ENCODE measurements at regions not wholly inside any gene's neighbourhood (a gene's known extent, or its start where the extent isn't known, plus 50 kb on each side); places are given as distances from the start of the nearest gene placed in this dataset.
A peak's percentile ranks its signal among the peaks of the same experiment; 100 is the strongest.

DNA sequence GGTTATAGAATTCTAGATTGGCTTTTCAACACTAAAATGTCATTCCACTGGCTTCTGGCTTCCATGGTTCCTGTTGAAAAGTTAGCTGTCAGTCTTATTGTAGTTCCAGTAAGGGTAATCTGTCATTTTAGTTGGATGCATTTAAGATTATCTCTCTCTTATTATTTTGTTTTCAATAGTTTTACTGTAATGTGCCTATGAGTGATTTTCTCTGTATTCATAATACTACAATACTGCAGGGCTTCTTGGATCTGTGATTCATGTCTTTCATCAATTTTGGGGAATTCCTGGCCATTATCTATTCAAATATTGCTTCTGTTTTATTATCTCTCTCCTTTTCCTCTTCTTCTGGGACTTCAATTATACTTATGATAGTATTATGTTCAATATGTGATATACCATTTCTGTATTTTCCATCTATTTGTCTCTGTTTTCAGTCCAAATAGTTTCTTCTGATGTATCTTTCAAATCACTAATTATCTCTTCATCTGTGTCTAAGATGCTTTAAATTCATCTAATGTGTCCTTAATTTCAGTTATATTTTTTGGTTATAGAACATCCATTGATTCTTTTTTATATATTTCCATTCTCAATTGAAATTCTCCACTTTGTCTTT is 101.5 kb downstream of the KCTD15 start:
- DNase-seq (ENCODE audit: low read depth), result no peak

DNA sequence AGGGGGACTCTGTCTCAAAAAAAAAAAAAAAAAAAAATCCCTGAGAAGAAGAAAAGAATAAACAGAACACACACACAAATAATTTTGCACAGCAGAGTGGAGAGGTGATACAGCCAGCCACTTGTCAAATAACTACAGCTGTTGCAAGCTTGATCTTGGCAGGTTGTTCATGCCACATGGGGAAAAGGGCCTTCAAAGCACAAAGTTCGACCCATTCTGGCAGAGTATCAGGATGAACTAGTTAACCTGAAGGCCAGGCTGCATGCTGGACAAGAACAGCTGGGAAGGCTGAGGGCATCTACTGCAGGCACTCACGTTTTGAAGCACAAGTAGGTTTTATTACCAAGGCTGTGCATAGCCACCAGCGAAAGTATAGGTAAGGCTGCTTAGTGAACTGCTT is 104.1 kb downstream of the KCTD15 start:
- DNase-seq (ENCODE audit: low read depth), result no peak

DNA sequence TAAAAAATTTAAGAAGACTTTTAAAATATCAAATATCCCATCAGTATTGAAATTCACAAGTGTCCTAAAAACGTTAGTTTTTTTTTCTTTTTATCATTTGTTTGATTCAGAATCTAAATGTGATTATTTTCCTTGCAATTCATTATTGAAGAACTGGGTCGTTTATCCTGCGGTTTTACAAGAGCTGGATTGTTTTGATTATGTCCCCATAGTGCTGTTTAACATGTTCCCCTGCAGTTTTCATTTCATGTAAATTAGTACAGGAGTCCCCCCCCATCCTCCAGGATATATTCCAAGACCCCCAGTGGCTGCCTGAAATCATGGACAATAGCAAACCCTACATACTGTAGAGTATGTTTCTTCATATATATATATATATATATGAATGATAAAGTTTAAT is 105.7 kb downstream of the KCTD15 start:
- no peak for DNase-seq (ENCODE audit: low read depth)

DNA sequence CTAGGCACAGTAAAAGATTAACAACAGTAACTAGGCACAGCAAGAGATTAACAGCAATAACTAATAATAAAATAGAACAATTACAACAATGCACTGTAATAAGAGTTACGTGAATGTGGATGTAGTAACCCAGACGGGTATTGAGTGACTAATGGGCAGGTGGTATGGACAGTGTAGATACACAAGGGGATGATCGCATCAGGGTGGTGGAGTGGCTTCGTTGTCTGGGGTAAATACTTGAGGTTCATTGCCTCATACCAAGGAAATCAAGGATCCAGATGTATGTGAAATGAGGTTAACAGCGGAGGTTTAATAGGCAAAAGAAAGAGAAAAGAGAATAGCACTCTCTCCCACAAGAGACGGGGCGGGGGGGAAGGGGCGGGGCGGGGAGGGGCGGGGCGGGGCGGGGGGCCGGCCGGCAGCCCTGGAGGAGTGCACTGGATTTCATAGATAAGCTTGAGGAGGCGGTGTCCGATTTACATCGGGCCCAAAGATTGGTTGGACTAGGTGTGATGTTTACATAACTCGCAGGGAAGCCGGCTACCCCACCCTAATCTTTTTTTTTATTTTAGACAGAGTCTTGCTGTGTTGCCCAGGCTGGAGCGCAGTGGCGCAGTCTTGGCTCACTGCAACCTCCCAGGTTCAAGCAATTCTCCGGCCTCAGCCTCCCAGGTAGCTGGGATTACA is 106.3 kb downstream of the KCTD15 start:
- no peak for DNase-seq (ENCODE audit: low read depth)

DNA sequence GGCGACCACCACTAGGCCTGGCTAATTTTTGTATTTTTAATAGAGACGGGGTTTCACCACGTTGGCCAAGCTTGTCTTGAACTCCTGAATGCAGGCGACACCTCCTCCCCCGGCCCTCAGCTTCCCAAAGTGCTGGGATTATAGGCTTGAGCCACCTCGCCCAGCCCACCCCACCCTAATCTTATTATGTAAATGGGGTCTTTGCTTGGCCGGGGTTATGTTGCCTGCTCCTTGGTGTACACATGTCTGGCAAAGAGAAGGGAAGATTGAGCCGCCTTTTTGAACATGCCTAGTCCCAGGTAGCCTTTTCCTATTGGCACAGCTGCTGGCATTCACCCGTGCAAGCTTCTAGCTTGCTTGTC is 106.8 kb downstream of the KCTD15 start:
- no peak for DNase-seq (ENCODE audit: low read depth)

DNA sequence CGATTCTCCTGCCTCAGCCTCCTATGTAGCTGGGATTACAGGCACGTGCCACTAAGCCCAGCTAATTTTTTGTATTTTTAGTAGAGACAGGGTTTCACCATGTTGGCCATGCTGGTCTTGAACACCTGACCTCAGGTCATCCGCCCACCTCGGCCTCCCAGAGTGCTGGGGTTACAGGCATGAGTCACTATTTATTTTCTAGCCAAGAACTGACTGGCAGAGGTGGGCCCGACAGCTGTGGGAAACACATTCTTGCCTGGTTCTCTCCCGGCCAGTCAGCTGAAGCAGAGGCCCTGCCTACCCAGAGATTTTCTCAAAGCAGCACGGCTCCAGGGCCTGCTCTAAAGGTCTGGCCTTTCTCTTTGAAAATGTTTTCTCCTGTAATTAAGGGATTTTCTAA is 108.0 kb downstream of the KCTD15 start:
- peak; percentile 37 for DNase-seq (ENCODE audit: low read depth)

DNA sequence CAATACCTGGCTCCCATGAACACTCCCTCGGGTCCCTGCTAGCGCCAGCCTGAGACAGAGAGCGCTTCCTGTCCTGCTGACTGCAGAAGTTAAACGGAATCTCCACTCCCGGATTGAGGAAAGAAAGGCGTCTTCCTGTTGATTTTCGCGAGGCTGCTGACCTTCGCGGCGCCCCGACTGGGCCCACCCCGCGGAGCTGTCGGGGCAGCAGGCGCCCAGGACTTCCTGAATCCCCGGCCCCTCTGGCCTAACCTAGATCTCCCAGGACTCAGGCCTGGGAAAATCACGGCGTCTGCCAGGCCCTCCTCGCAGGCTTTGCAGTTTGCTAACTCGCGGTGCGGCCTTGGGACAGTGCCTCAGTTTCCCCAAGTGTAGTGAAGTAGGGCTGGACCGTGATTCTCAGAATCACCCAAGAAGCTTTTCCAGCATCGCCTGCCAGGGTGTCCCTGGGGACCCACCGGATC is 108.8 kb downstream of the KCTD15 start:
- DNase-seq (ENCODE audit: low read depth), result no peak

DNA sequence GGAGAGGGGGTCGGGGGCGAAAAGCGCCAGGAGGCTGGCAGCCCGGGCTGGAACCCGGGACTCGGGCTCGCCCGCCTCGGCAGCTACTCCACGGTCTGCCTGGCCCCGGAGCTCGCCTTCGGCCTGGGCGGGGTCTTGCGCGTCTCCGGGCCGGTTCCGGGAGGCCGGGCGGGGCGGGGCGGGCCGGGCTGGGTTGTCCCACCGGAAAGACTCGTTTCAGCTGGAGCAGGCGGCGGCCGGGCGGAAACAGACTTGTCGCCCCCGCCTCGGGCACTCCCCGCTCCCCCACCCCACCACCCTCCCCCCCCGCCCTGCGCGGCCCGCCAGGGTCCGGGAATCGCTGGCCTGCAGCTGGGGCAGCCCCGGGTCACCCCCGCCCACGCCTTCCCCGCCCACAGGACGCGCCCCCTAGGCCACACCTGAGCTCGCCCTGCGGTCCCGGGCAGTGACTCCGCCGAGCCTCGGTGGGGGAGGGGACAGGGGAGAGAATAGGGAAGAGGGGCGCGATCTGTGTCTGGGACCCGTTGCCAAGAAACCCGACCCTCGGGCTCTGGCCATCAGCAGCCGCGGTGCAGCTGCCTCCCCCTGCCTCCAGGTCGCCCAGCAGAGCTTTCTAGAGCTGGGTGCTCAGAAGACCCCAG is 109.4 kb downstream of the KCTD15 start:
- no peak for DNase-seq (ENCODE audit: low read depth)

DNA sequence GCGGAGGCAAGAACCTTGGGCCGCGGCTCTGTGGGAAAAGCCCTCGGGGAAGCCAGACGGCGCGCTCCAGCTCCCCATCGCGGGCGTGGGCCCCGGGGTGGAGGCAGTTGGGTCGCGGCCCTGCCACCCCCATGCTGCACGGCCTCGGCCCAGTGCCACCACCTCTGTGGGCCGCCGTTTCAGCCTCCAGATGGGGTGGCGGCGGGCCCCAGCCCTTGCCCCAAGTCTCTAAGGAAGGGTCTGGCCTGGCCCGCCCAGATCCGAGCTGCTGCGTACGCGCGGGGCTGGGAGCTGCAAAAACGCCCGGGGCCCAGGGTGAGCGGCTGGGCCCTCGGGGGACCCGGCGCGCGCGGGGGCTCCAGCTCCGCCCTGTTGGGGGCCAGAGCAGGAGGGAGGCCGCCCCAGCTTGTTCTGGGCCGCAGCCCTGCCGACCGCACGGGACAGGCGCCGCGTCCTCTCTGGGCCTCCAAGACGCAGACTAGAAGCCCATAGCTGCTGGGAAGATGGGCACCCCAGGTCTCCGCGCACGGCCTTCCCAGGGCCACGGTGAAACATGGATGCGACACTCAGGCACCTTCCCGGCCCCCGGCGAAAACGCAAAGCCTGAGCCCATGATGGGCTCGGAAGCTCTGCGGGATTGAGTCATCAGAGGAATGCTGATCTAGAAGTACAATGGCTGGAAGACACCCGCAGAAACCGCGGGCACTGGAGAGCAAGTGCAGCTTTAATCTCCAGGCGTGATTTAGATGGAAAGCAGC is 110.1 kb downstream of the KCTD15 start:
- DNase-seq (ENCODE audit: low read depth), result no peak

DNA sequence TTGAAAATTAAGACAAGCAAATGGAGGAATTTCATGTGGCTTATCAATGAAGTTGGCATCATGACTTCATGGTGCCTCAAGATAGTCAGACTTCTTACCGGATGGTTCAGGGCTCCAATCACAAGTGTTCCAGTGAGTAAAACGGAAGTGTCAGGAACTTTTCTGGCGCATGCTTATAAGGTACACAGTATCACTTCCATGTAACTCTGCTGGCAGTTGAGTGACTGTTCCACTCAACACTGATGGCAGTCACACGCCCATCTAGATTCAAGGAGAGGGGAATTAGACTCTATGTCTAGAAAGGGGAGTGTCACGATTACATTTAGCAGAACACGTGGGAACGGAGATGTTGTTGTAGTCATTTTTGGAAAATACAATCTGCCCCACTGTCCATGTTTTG is 114.3 kb downstream of the KCTD15 start:
- DNase-seq (ENCODE audit: low read depth), result no peak

DNA sequence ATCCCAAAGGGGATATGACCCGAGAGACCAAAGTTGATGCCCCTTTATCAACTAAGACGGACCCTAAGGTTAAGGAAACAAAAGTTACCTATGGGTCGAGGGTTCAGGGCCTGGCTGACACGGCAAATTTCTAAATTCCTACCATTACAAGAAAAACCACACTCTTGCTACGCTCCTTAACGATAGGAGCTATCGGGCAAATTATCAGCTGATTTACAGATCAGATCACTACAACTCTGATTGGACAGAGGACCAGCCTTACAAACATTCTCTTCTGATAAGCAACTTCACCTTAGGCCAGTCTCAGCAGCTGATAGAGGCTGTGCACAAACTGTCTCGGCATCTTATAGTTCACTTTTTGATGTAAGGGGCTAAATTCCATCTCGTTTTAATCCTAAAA is 117.9 kb downstream of the KCTD15 start:
- DNase-seq (ENCODE audit: low read depth), result no peak

DNA sequence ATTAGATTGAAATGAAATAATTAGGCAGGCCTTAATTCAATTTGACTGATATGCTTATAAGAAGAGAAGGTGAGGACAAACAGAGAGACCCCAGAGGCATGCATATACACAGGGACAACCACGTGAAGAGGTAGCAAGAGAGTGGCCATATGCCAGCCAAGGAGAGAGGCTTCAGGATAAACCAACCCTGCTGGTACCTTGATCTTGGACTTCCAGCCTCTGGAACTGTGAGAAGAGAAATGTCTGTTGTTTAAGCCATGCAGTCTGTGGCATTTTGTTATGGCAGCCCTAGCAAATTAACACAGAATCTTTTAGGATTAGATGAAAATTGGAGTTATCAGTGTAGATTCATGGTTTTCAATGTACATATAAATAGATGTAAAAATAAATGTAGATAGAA is 120.1 kb downstream of the KCTD15 start:
- no peak for DNase-seq (ENCODE audit: low read depth)

DNA sequence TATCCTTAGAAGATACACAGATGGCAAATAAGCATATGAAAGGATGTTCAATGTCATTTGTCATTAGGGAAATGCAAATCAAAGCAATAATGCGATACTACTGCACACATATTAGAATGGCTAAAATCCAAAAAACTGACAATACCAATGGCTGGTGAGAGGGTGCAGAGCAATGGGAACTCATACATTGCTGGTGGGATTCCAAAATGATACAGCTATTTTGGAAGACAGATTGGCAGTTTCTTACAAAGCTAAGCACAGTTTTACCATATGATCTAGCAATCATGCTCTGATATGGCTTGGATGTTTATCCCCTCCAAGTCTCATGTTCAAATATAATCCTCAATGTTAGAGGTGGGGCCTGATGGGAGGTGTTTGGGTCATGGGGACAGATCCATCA is 122.6 kb downstream of the KCTD15 start:
- DNase-seq (ENCODE audit: low read depth), result no peak

DNA sequence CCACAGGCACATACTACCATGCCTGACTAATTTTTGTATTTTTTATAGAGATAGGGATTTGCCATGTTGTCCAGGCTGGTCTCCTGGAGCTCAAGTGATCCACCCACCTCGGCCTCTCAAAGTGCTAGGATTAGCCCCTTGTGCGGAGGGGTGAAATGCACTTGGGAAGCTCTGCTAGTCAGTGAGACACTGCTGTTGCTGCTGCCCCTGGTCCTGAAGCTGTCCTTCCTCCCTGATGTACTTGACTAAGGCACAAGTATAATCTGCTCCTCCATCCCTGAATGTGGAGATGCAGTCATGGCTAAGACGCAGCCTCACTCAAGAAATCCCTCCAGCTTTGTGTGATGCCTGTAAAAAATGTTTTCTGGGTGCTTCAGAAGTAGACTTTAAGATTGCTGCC is 124.5 kb downstream of the KCTD15 start:
- DNase-seq (ENCODE audit: low read depth), result no peak

DNA sequence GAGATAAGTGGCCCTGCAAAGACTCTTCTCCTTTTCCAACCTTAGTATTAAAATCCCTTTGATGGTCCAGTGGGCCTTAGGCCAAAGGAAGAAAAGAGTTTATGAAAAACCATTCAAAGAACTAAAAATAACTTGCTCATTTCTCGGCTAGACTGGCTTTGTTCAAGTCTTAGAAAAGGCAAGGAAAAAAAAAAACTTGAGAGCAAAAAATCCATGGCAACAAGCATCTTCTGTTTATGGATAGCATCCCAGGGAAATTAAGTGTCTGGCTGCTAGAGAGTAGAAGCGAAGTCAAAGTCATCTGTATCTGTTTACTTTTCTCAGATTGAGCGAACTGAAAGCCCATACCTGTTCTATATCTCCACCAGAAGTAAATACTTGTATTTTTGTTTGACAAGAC is 129.6 kb downstream of the KCTD15 start:
- DNase-seq (ENCODE audit: low read depth), result no peak

DNA sequence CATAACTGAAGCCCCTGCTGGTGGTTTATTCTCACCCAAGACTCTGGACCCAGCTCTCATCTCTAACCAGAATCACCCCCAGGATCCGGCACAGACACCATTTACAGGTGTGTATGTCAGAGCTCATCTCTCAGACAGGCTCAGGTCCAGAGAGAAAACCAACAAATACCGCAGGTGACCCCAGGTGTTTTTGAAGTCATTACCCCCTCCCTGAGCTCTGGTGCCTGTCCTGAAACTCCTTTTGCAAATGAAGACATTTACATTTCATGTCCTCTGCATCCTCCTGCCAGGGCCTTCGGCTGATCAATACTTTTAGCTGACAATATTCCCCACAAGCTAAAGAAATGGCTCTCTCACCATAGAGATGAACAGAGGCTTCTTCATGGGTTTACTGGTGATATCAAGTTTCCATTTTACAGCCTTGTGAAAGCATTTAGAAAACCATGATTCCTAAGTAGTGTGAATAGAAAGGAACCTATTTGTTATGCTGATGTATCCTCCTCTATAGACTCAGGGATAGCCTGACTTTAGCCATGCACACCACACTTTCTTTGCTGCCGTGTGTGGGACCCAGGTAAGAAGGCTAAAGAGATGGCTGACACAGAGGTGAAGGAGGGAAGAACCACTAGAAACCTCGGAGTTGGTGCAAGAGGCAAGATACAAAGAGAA is 131.3 kb downstream of the KCTD15 start:
- DNase-seq (ENCODE audit: low read depth), result no peak

DNA sequence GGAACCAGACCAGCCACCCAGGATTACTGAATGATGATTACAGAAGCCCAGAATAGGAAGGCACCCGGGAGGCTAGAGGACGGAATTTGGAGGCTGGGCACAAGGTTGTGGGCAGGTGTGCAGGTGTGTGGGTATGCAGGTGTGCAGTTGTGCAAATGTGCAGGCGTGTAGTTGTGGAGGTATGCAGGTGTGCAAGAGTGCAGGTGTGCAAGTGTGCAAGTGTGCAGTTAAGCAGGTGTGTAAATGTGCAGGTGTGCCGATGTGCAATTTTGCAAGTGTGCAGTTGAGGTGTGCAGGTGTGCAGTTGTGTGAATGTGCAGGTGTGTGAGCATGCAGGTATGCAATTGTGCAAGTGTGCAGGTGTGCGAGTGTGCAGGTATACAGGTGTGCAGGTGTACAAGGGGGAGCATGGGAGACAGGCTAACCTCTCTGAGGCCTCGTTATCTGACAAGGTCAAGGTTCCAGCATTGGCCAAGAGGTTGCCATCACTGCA is 131.8 kb downstream of the KCTD15 start:
- no peak for DNase-seq (ENCODE audit: low read depth)

DNA sequence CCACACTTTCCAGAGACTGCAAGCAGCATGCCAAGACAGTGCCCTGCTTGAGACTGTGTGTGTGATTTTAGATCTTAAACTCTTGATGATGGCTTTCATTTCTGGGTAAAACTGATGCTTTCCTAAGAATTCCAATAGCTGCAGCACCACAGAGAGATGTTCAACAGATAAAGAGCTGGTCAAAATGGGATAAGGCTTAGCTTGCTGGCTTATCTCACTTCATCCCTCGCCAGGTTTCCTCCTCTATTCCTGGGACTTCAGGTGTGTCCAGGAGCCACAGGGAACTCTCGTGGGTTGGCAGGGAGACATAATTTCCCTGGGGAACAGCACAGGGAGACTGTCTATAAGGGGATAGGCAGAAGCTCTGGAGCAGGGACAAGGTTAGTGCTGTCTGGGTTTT is 137.3 kb downstream of the KCTD15 start:
- no peak for DNase-seq (ENCODE audit: low read depth)

DNA sequence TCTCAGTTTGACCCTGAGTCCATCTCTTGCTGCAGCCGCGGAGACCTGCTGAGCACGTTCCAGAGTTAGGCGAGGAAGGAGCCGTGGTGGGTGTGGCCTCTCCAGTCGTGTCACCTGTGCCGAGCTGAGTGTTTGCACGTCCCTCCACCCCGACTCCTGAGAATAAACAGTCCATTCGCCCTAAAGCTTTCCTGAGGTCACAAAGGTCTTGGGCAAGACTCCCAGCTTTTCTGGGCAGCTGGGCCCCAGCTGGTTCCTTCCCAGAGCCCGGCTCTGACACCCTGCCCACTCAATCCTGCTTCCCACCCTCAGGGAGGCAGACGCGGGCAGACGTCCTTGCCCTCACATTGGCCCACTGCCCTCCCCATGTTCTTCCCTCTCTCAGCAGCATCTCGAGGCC is 142.2 kb downstream of the KCTD15 start:
- DNase-seq (ENCODE audit: low read depth), result no peak

DNA sequence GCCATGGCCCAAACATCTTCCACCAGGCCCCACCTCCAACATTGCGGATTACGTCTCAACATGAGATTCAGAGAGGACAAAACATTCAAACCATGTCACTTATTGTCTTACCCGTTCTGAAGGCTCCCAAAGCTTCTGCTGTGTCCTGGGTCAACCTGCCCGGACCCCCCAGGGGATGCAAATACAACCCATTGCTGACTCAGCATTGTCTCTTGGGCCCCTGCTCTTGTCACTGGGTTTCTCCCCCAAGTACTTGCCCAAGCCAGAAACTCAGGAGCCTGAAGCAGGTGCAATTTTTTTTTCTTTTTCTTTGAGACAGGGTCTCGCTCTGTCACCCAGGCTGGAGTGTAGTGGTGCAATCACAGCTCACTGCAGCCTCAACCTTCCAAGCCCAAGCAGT is 144.5 kb downstream of the KCTD15 start:
- DNase-seq (ENCODE audit: low read depth), result no peak

DNA sequence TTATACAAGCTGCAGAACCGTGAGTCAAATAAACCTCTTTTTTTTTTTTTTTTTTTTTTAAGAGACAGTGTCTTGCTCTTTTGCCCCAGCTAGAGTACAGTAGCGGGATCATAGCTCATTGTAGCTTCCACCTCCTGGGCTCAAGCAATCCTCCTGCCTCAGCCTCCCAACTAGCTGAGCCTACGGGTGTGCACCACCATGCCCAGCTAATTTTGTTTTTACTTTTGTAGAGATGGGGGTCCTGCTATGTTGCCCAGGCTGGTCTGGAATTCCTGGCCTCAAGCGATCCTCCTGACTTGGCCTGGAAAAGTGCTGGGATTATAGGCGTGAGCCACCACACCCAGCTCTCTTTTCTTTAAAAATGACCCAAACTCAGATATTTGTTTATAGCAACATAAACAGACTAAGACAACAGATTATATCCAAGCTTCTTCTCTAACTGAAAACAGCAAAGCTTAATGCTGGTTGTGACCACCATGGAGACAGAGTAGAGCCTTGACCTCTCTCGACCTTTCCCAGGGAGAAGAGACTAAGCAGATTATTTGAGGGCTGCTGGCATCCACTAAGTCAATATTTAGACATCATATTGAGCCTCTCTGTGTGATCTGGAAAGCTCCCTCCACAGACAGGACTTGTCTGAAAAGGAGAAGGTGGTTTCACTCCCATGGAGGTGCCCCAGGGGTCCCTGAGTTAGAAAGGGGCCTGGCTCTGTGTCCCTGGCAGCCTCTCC is 150.0 kb downstream of the KCTD15 start:
- DNase-seq (ENCODE audit: low read depth), result no peak

All from HT1080 (cell line).